Adrenal gland (tissue), 9 donors: ENCODE measurements at regions not wholly inside any gene's neighbourhood (a gene's known extent, or its start where the extent isn't known, plus 50 kb on each side); places are given as distances from the start of the nearest gene placed in this dataset.

Experiments
- DNase-seq, 7 donors: peaks; one replicate each; pipeline ENCODE4 v3.0.0-alpha.2; 2019 to 2020
- H3K27ac ChIP-seq, 5 donors: fragments of 200-600 bp; sonication (generic) in 4 of 5; 1 replicate in 3 of 5; 2 replicates in 2 of 5; pipeline versions ENCODE4 v1.5.1 to v1.8.0; 2016 to 2020; ENCODE audit warnings: mild to moderate bottlenecking in 1 of 5
- H3K27me3 ChIP-seq: fragments of 200-600 bp; 2 replicates; pipeline ENCODE4 v1.8.0; 2021
- H3K36me3 ChIP-seq, 2 donors: fragments of 200-600 bp; replicated peaks in 1 of 2; 1 replicate in 1 of 2; 2 replicates in 1 of 2; pipeline versions ENCODE4 v1.5.1 to v1.8.0; 2018 to 2022
- H3K4me1 ChIP-seq, 2 donors: fragments of 200-600 bp; replicated peaks in 1 of 2; 1 replicate in 1 of 2; 2 replicates in 1 of 2; pipeline versions ENCODE4 v1.5.1 to v1.8.0; 2018 to 2021
- H3K4me3 ChIP-seq, 4 donors: fragments of 200-600 bp; sonication (generic) in 3 of 4; one replicate each; pipeline ENCODE4 v1.5.1; 2016 to 2018
- H3K9me3 ChIP-seq, 3 donors: fragments of 200-600 bp; sonication (generic) in 1 of 3; replicated peaks in 1 of 3; 1 replicate in 2 of 3; 2 replicates in 1 of 3; pipeline versions ENCODE4 v1.5.1 to v1.8.0; 2016 to 2021
- POLR2A ChIP-seq, 2 donors: fragments of 450-650 bp; IDR thresholded peaks; one replicate each; pipeline ENCODE4 v1.6.1; 2017; ENCODE audit warnings: antibody characterized with exemption in 2 of 2, mild to moderate bottlenecking in 2 of 2, moderate library complexity in 1 of 2
- WGBS, 4 donors: extraction: QIAGEN DNeasy Blood & Tissue Kit in 2 of 4; methylation state at CpG; one replicate each; pipeline versions ENCODE4 v1.1.5 to v1.1.7; 2013 to 2017; 5-methylcytosine and 5-hydroxymethylcytosine counted together
- intact Hi-C, 2 donors: fragments of 100-400 bp; cut with DNase I; formaldehyde crosslinking; loops; one replicate each; pipeline versions ENCODE4 v1.14.1 to v1.15.0; 2022 to 2023
- TF ChIP-seq, protein P1 (sequence below), 6 experiments: fragments of 450-650 bp in 4 of 6; fragments of 200-600 bp in 2 of 6; sonication (generic) in 1 of 6; IDR thresholded peaks; 1 replicate in 5 of 6; 2 replicates in 1 of 6; pipeline versions ENCODE4 v1.5.1 to v1.8.0; 2016 to 2021; ENCODE audit warnings: antibody characterized with exemption in 6 of 6, mild to moderate bottlenecking in 2 of 6, moderate library complexity in 1 of 6
- donor health status: healthy with polysubstance abuse.
- donor health status: Bipolar disorder and iron deficiency.
- donor health status: DM: yes; HTN: yes; CAD: no.
- donor health status: DM: no; HTN: no; CAD: no.
- donor health status: DM: no; HTN: no; CAD: no.

- WGBS, 4 donors: 63 to 68% (median 64%) methylated on average over 2 of the region's 2 CpGs
- Histone ChIP-seq H3K4me1 (peaks cover 10 to 17% of the 10 kb centered on the region in 2 donors), H3K9me3 (no peaks in the 10 kb centered on the region), H3K4me3 (no peak overlapping the region), H3K27me3 (no peaks in the 10 kb centered on the region), H3K27ac (no peak overlapping the region), H3K36me3 (no peaks in the 10 kb centered on the region)
- no peak for DNase-seq
- intact Hi-C loops: no loop called here
- TF ChIP-seq POLR2A (IDR thresholded peaks at IDR 0.05): no peak
- TF ChIP-seq, protein P1, sequence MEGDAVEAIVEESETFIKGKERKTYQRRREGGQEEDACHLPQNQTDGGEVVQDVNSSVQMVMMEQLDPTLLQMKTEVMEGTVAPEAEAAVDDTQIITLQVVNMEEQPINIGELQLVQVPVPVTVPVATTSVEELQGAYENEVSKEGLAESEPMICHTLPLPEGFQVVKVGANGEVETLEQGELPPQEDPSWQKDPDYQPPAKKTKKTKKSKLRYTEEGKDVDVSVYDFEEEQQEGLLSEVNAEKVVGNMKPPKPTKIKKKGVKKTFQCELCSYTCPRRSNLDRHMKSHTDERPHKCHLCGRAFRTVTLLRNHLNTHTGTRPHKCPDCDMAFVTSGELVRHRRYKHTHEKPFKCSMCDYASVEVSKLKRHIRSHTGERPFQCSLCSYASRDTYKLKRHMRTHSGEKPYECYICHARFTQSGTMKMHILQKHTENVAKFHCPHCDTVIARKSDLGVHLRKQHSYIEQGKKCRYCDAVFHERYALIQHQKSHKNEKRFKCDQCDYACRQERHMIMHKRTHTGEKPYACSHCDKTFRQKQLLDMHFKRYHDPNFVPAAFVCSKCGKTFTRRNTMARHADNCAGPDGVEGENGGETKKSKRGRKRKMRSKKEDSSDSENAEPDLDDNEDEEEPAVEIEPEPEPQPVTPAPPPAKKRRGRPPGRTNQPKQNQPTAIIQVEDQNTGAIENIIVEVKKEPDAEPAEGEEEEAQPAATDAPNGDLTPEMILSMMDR (IDR thresholded peaks at IDR 0.05): no peak
Measured at GRCh38 chr15:38041576-38041975, 107.1 kb downstream of the TMCO5A start.

DNA sequence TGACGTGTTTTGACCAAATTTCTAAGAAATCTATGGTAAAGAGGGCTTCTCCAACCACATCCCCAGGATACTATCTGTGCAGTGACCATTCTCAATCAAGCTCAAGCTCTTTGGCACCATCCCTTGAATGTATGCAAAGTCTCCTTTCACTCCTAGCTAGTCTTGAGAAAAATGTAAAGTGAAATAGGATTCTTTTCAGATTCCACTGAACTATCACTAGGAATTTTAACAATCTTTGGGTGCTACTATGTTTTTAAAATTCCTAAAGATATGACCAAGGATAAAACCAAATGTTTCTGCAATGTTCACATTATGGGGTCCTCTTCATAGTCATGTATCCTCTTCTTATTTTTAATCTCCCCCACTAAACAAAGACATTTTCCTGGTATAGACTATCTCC lies 107.8 kb downstream of the TMCO5A start:
- WGBS, 4 donors: 75 to 90% (median 83%) methylated on average over 1 of the region's 1 CpG
- DNase-seq: no peak
- intact Hi-C loops: no loop called here

DNA sequence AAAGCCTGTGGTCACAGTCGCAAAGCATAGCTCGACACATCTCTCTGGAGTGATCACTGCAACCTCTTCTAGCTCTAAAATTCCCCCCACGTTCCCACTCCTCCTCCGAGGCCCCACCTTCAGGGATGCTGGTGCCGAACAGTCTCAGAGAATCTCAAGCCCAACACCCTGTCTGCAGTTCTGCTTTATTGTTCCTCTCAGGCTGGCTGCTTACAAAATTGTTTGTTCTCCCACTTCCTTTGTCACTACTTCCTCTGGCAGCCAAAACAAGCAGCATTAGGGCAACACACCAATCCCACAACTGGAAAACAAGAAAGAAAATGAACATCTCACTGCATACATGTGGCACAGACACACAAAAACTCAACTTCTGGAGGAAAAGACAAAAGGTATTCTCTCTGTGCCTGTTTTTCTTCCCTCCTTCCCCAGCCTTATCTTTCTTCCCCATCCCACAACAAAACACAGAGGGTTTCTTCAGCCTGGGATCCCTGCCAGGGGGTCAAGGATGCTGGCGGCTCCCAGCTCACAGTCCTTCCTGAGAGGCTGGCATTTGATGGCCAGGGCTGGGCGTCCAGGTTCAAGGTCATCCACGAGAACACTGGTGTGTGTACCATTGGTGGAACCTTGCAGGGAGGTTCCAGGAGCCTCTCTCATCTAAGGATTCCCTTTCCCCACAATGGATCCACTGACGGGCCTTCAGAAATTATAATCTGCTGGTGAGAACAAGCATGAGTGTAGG lies 108.4 kb downstream of the TMCO5A start:
- H3K36me3 ChIP-seq: no peaks in the 10 kb centered on the region
- H3K4me3 ChIP-seq: no peak overlapping the region
- no peaks in the 10 kb centered on the region for H3K27me3 ChIP-seq
- WGBS, 4 donors: 36 to 48% (median 44%) methylated on average over 8 to 9 of the region's 9 CpGs
- peak; percentile 50 to 74 (median 69) for DNase-seq
- TF ChIP-seq, protein P1 (IDR thresholded peaks at IDR 0.05): no peak
- no peak for TF ChIP-seq POLR2A (IDR thresholded peaks at IDR 0.05)
- peak overlapping the region in 2 of 5 donors; percentile 54 to 77 for H3K27ac ChIP-seq
- H3K4me1 ChIP-seq: peaks cover 10 to 17% of the 10 kb centered on the region in 2 donors
- no peaks in the 10 kb centered on the region for H3K9me3 ChIP-seq
- intact Hi-C loops: no loop called here

More for the DNA sequence above, 107.8 kb downstream of the TMCO5A start:
- Histone ChIP-seq H3K36me3 (no peaks in the 10 kb centered on the region), H3K27ac (peak overlapping the region in 1 of 5 donors; percentile 77), H3K4me1 (peaks cover 10 to 17% of the 10 kb centered on the region in 2 donors), H3K4me3 (no peak overlapping the region), H3K9me3 (no peaks in the 10 kb centered on the region), H3K27me3 (no peaks in the 10 kb centered on the region)
- TF ChIP-seq, protein P1 (IDR thresholded peaks at IDR 0.05): no peak
- no peak for TF ChIP-seq POLR2A (IDR thresholded peaks at IDR 0.05)

GRCh38 chr15:38046257-38047051 lies 112.0 kb downstream of the TMCO5A start:
- 88 to 93% (median 92%) methylated on average over 4 of the region's 4 CpGs for WGBS, 4 donors
- no peak overlapping the region for H3K4me3 ChIP-seq
- no peaks in the 10 kb centered on the region for H3K27me3 ChIP-seq
- DNase-seq: no peak
- intact Hi-C loops: no loop called here
- H3K9me3 ChIP-seq: no peaks in the 10 kb centered on the region
- no peaks in the 10 kb centered on the region for H3K36me3 ChIP-seq
- peaks cover 20 to 29% of the 10 kb centered on the region in 2 donors for H3K4me1 ChIP-seq
- TF ChIP-seq POLR2A (IDR thresholded peaks at IDR 0.05): no peak
- TF ChIP-seq, protein P1 (IDR thresholded peaks at IDR 0.05): no peak
- no peak overlapping the region for H3K27ac ChIP-seq
